ENCODE measurements at regions not wholly inside any gene's neighbourhood (a gene's known extent, or its start where the extent isn't known, plus 50 kb on each side); places are given as distances from the start of the nearest gene placed in this dataset.

- no peak overlapping the region for H3K4me3 ChIP-seq (ENCODE audit: low read depth, low read length)
- TF ChIP-seq, protein P1, sequence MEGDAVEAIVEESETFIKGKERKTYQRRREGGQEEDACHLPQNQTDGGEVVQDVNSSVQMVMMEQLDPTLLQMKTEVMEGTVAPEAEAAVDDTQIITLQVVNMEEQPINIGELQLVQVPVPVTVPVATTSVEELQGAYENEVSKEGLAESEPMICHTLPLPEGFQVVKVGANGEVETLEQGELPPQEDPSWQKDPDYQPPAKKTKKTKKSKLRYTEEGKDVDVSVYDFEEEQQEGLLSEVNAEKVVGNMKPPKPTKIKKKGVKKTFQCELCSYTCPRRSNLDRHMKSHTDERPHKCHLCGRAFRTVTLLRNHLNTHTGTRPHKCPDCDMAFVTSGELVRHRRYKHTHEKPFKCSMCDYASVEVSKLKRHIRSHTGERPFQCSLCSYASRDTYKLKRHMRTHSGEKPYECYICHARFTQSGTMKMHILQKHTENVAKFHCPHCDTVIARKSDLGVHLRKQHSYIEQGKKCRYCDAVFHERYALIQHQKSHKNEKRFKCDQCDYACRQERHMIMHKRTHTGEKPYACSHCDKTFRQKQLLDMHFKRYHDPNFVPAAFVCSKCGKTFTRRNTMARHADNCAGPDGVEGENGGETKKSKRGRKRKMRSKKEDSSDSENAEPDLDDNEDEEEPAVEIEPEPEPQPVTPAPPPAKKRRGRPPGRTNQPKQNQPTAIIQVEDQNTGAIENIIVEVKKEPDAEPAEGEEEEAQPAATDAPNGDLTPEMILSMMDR (conservative IDR thresholded peaks at IDR 0.05; ENCODE audit: low read depth, low read length), result no peak
- DNase-seq (ENCODE audit: low read depth), result no peak
Observed at GRCh38 chr1:5376538-5377247, 615.5 kb downstream of the NPHP4 start.

DNA sequence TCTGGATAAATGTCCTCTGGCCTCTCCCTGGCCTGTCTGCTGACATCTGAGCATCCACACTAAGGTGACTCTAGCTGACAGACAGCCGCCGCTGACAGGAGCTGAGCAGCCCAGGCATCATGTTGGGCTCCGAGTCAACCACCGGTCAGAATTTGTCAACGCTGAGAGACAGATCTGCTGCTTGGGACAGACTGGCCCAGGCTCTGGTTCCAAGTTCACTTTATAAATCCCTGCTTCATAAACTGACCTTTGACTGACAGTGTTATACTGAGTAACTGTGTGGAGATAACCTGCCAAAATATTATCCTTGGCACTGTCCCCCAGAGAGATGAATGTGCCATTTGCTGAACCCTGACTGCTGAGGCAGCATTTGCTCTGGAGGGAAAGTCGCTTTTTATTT is 616.7 kb downstream of the NPHP4 start:
- DNase-seq (ENCODE audit: low read depth), result no peak
- TF ChIP-seq, protein P1 (conservative IDR thresholded peaks at IDR 0.05; ENCODE audit: low read depth, low read length), result no peak
- no peak overlapping the region for H3K4me3 ChIP-seq (ENCODE audit: low read depth, low read length)

DNA sequence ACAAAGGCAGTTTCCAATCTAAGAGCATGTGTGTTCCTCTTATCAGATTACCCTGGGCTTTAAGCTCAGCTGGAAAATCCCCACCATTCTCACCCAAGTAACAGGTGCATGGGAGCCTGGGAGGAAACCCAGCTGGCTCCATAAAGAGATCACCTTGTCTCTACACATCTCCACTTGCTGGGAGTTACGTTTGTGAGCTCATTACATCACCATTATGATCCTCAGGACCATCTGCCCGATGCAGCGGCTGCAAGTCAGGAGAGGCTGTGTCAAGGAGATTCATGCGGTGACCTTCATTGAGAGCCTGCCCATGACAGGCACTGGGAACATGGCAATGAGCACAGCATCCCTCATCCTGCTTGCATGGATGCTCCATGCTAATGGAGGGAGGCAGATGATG is 618.0 kb downstream of the NPHP4 start:
- no peak overlapping the region for H3K4me3 ChIP-seq (ENCODE audit: low read depth, low read length)
- DNase-seq (ENCODE audit: low read depth), result no peak
- TF ChIP-seq, protein P1 (conservative IDR thresholded peaks at IDR 0.05; ENCODE audit: low read depth, low read length), result no peak

- DNase-seq (ENCODE audit: low read depth), result no peak
- no peak overlapping the region for H3K4me3 ChIP-seq (ENCODE audit: low read depth, low read length)
- TF ChIP-seq, protein P1 (conservative IDR thresholded peaks at IDR 0.05; ENCODE audit: low read depth, low read length), result no peak
Observed at GRCh38 chr1:5373281-5373680, 618.9 kb downstream of the NPHP4 start.

DNA sequence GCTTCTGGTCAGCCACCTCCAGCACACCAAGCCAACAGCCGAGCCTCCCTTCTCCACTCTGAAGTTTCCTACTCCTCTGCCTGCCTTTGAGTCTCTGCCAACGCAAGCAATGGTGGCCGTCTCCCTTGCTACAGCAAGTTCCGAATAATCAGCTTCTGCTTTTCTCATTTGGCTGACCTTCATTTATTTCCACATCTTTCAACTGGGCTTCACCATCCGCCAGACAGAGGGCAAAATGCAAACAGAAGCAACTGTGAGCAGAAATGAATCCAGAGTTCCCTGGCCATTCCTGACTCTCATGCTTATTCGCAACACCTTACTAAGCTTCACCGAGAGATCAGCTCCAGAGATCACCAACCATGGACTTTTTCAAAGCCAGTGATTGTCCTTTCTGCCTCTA is 621.0 kb downstream of the NPHP4 start:
- no peak overlapping the region for H3K4me3 ChIP-seq (ENCODE audit: low read depth, low read length)
- no peak for DNase-seq (ENCODE audit: low read depth)
- TF ChIP-seq, protein P1 (conservative IDR thresholded peaks at IDR 0.05; ENCODE audit: low read depth, low read length), result no peak

GRCh38 chr1:5370311-5370710 is 621.9 kb downstream of the NPHP4 start:
- TF ChIP-seq, protein P1 (conservative IDR thresholded peaks at IDR 0.05; ENCODE audit: low read depth, low read length), result no peak
- no peak overlapping the region for H3K4me3 ChIP-seq (ENCODE audit: low read depth, low read length)
- DNase-seq (ENCODE audit: low read depth), result no peak

DNA sequence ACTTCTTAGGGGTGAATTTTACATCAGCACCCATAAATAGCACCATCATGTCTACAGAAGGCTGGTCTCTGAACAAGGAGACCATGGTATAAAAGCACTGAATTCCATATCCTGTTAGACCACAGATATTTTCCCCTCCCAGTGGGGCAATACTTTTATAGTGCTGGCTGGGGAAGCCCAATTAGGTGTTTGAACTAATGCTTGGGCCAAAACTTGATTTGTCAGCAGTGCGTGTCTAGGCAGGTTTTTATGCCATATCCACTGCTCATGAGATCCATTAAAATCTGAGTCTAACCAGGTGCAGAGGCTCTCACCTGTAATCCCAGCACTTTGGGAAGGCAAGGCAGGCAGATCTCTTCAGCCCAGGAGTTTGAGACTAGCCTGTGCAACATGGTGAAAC is 623.0 kb downstream of the NPHP4 start:
- no peak for DNase-seq (ENCODE audit: low read depth)
- H3K4me3 ChIP-seq (ENCODE audit: low read depth, low read length), result no peak overlapping the region
- TF ChIP-seq, protein P1 (conservative IDR thresholded peaks at IDR 0.05; ENCODE audit: low read depth, low read length), result no peak
